NK-92 (cell line): ENCODE measurements at regions not wholly inside any gene's neighbourhood (a gene's known extent, or its start where the extent isn't known, plus 50 kb on each side); places are given as distances from the start of the nearest gene placed in this dataset.

ENCODE experiments used
- DNase-seq: peaks from one replicate; lab custom pipeline; 2025; ENCODE audit not compliant: unreplicated experiment; lab: John Stamatoyannopoulos, UW

- no peak for DNase-seq
Measured at GRCh38 chrX:39896951-39897740, 200.6 kb downstream of the BCOR start.

GRCh38 chrX:39897741-39898097, 200.0 kb downstream of the BCOR start:
- DNase-seq: no peak

GRCh38 chrX:39898147-39898546, 199.6 kb downstream of the BCOR start:
- no peak for DNase-seq

GRCh38 chrX:39899059-39899458, 198.7 kb downstream of the BCOR start:
- DNase-seq: no peak

GRCh38 chrX:39899856-39900776, 197.6 kb downstream of the BCOR start:
- no peak for DNase-seq

- DNase-seq: no peak
Measured at GRCh38 chrX:39900777-39901170, 197.0 kb downstream of the BCOR start.

GRCh38 chrX:39903343-39903742, 194.4 kb downstream of the BCOR start:
- DNase-seq: no peak

GRCh38 chrX:39903937-39904336, 193.8 kb downstream of the BCOR start:
- DNase-seq: no peak

- no peak for DNase-seq
Measured at GRCh38 chrX:39904816-39905537, 192.8 kb downstream of the BCOR start.

GRCh38 chrX:39905538-39905891, 192.2 kb downstream of the BCOR start:
- DNase-seq: no peak

GRCh38 chrX:39905946-39906345, 191.8 kb downstream of the BCOR start:
- DNase-seq: no peak

- DNase-seq: no peak
Measured at GRCh38 chrX:39907964-39908661, 189.6 kb downstream of the BCOR start.

GRCh38 chrX:39909996-39910395, 187.8 kb downstream of the BCOR start:
- no peak for DNase-seq

- DNase-seq: no peak
Measured at GRCh38 chrX:39910651-39911050, 187.1 kb downstream of the BCOR start.

GRCh38 chrX:39911278-39911897, 186.4 kb downstream of the BCOR start:
- no peak for DNase-seq

GRCh38 chrX:39912126-39912525, 185.6 kb downstream of the BCOR start:
- DNase-seq: no peak

GRCh38 chrX:39915081-39915480, 182.7 kb downstream of the BCOR start:
- no peak for DNase-seq

- no peak for DNase-seq
Measured at GRCh38 chrX:39915596-39915995, 182.2 kb downstream of the BCOR start.

- DNase-seq: no peak
Measured at GRCh38 chrX:39921838-39922237, 175.9 kb downstream of the BCOR start.

GRCh38 chrX:39922488-39922887, 175.3 kb downstream of the BCOR start:
- DNase-seq: no peak

- no peak for DNase-seq
Measured at GRCh38 chrX:39922926-39923325, 174.8 kb downstream of the BCOR start.
